ENCODE measurements at regions not wholly inside any gene's neighbourhood (a gene's known extent, or its start where the extent isn't known, plus 50 kb on each side); places are given as distances from the start of the nearest gene placed in this dataset.

DNA sequence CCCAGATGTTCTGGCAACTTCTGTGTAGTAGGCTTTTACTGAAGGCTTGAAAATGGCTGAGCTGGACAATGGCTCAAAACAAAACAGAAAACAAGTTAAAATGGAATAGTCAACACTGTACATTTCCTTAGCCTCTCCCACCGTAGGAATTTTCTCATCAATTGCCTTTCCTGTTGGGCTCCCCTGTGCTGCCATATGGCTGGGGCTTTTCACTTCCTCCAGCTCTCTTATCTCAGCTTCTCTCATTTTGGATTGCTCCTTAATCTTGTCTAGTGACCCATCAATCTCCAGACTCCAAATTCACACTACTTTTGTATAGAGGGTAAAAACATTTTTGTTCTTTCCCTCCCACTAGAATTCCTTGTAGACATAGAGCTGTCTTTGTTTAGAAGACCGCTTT lies 50.4 kb upstream of the RPH3A start:
- H3K9ac ChIP-seq (ENCODE audit: low read depth, low read length): no peak overlapping the region
- H3K4me3 ChIP-seq (ENCODE audit: low read length): no peak overlapping the region
- H3K27me3 ChIP-seq (ENCODE audit: insufficient read depth, low read length): no peaks in the 10 kb centered on the region
- H3K36me3 ChIP-seq (ENCODE audit: insufficient read depth, low read length): no peaks in the 10 kb centered on the region
- peaks cover 8% of the 10 kb centered on the region; the same call in 1 of the 2 replicates for H3K4me1 ChIP-seq (ENCODE audit: insufficient read depth, low read length)
- H3K27ac ChIP-seq (ENCODE audit: low read depth, low read length): no peak overlapping the region
- H3K9me3 ChIP-seq (ENCODE audit: insufficient read depth, low read depth, low read length): no peaks in the 10 kb centered on the region
- 87% methylated on average over 2 of the region's 2 CpGs for WGBS

Data from HUES64 (cell line).